GM06990 (cell line): ENCODE measurements at regions not wholly inside any gene's neighbourhood (a gene's known extent, or its start where the extent isn't known, plus 50 kb on each side); places are given as distances from the start of the nearest gene placed in this dataset.

Experiments
- DNase-seq: peaks from one replicate; pipeline ENCODE4 v3.0.0-alpha.2; 2011; ENCODE audit not compliant: insufficient read length; ENCODE audit errors: extremely low read depth
- H3K27me3 ChIP-seq: replicated peaks from 2 replicates; pipeline ENCODE4 v1.6.0; 2011; ENCODE audit warnings: low read length; ENCODE audit not compliant: control insufficient read depth, insufficient read depth
- H3K36me3 ChIP-seq: 2 replicates; pipeline ENCODE4 v1.5.1; 2011; ENCODE audit warnings: low read length; ENCODE audit not compliant: control insufficient read depth, insufficient read depth
- H3K4me3 ChIP-seq: replicated peaks from 2 replicates; pipeline ENCODE4 v1.5.1; 2011; ENCODE audit warnings: low read depth, mild to moderate bottlenecking, control low read depth, low read length
- TF ChIP-seq, protein P1 (sequence below): IDR thresholded peaks from 2 replicates; pipeline ENCODE4 v1.5.1; 2011; ENCODE audit warnings: low read length, control low read depth, mild to moderate bottlenecking, inconsistent platforms; ENCODE audit not compliant: insufficient read depth, poor library complexity, severe bottlenecking

DNA sequence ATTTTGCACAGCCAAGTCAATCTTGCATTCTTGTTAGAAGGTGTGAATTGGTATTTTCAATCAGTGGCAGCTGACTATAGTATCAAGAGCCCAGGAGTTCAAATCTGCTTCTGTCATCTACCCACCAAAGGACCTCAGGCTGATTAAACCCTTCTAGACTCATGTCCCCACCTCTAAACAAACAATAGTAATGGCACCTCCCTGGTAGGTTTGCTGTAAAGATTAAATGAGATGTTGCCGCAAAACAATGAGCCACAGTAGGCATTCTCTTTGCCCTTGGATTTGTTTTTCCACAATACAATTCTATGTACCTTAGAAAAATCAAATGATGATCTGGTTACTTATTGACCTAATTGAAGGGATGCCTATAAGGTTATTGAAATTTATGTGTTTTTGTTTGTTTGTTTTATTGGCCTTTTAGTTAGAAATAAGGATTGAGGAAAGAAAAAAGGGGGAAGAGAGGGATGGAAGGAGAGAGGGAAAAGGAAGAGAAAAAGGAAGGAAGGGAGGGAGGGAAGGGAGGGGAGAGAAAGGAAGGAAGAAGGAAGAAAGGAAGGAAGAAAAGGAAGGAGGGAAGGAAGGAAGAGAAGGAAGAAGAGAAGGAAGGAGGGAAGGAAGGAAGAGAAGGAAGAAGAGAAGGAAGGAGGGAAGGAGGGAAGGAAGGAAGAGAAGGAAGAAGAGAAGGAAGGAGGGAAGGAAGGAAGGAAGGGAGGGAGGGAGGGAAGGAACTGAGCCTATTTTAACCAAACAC lies 110.7 kb downstream of the ETS2 start:
- Histone ChIP-seq H3K4me3 (no peak overlapping the region), H3K27me3 (no peaks in the 10 kb centered on the region), H3K36me3 (no peaks in the 10 kb centered on the region)
- DNase-seq, result no peak
- TF ChIP-seq, protein P1, sequence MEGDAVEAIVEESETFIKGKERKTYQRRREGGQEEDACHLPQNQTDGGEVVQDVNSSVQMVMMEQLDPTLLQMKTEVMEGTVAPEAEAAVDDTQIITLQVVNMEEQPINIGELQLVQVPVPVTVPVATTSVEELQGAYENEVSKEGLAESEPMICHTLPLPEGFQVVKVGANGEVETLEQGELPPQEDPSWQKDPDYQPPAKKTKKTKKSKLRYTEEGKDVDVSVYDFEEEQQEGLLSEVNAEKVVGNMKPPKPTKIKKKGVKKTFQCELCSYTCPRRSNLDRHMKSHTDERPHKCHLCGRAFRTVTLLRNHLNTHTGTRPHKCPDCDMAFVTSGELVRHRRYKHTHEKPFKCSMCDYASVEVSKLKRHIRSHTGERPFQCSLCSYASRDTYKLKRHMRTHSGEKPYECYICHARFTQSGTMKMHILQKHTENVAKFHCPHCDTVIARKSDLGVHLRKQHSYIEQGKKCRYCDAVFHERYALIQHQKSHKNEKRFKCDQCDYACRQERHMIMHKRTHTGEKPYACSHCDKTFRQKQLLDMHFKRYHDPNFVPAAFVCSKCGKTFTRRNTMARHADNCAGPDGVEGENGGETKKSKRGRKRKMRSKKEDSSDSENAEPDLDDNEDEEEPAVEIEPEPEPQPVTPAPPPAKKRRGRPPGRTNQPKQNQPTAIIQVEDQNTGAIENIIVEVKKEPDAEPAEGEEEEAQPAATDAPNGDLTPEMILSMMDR, result no peak

DNA sequence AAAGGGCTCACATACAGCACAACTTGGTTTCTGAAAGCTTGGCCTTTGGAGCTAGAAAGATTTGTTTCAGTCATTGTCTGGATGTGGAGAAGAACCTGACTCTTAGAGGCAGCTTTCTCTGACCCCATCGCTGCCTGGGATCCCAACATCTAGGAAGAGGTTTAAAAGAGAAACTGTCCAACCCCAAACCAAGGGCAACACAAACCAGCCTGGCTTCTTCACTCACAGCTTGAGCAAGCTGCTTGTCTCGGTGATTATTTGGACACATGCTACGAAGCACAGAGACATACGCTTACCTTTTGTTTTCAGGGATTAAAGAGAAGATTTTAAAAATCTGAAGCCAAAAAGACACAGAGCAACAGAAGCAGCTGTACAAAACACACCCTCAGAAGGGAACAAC lies 109.8 kb downstream of the ETS2 start:
- Histone ChIP-seq H3K36me3 (no peaks in the 10 kb centered on the region), H3K4me3 (no peak overlapping the region), H3K27me3 (no peaks in the 10 kb centered on the region)
- DNase-seq, result no peak
- TF ChIP-seq, protein P1, result no peak

DNA sequence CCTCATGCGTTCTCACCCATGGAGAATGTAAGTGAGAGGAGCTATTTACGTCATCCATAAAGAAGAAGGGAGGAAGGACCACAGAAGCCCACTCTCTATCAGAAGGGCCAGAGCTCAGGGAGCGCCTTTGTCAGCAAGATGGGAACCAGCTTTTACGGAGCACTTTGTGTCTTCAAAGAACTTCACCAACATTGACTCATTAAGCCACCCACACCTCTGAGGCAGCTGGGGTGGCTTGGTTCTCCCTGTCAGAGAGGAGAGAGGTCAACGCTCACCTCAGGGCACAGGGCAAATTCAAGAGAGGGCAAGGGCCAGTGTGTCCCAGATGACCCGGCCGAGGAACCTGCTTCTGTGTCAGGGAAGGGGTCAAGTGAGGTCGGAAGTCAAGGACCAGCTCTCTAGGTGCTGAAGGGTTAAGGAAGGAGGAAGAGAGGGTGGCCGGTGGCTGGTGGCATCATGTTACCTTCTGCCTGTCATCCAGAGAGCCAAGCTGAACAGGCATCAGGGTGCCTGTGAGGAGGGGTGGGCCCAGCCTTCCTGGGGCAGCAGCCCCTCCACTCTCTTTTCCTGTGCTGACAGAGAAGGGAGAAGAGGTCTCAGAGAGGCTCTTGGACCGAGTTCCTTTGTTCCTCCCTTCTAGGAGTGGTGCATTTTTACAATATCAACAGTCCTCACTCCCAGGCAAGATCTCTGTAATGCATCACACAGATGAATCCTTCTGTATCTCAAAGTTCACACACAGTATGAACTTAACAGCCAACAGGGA lies 109.0 kb downstream of the ETS2 start:
- no peak for DNase-seq
- TF ChIP-seq, protein P1, result no peak
- H3K4me3 ChIP-seq, result no peak overlapping the region
- H3K27me3 ChIP-seq, result no peaks in the 10 kb centered on the region
- no peaks in the 10 kb centered on the region for H3K36me3 ChIP-seq

DNA sequence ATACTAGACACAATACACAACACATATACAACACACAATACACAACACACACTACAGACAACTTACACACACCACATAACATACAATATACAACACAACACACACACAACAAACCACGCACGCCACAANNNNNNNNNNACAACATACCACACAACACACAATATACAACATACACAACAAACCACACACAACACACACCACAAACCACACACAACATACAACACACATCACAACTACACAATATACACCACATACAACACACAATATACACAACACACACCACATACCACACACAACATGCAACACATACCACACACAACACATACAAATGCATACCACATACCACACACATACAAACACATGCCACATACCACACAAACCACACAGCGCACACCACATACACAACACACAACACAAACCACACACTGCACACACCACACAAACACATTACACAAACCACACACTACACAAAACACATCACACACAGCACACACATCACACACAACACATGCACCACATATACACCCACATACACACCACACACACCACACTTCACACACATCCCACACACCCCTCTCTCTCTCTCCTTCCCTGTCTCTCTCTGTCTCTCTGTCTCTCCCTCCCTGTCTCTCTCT lies 108.3 kb downstream of the ETS2 start:
- Histone ChIP-seq H3K4me3 (no peak overlapping the region), H3K36me3 (no peaks in the 10 kb centered on the region), H3K27me3 (no peaks in the 10 kb centered on the region)
- DNase-seq, result no peak
- TF ChIP-seq, protein P1, result no peak

- H3K4me3 ChIP-seq, result no peak overlapping the region
- TF ChIP-seq, protein P1, result no peak
These were observed 107.6 kb downstream of the ETS2 start for GRCh38 chr21:38913120-38913892.

More at GRCh38 chr21:38913120-38913892, 107.6 kb downstream of the ETS2 start:
- Histone ChIP-seq H3K27me3 (no peaks in the 10 kb centered on the region), H3K36me3 (no peaks in the 10 kb centered on the region)
- DNase-seq, result peak; percentile 15
